ENCODE measurements at regions not wholly inside any gene's neighbourhood (a gene's known extent, or its start where the extent isn't known, plus 50 kb on each side); places are given as distances from the start of the nearest gene placed in this dataset.

- TF ChIP-seq EZH2 (IDR thresholded peaks at IDR 0.05): no peak
- no peak for TF ChIP-seq POLR2AphosphoS5 (IDR thresholded peaks at IDR 0.05; ENCODE audit: borderline replicate concordance, low read depth, low read length)
Observed at GRCh38 chr2:82968358-82968757, 1490.7 kb downstream of the SUCLG1 start.

All from SK-N-MC (cell line).